ENCODE measurements at regions not wholly inside any gene's neighbourhood (a gene's known extent, or its start where the extent isn't known, plus 50 kb on each side); places are given as distances from the start of the nearest gene placed in this dataset.
"Not testable (repeated sequence)": the region's sequence is repeated elsewhere in the genome, so short reads cannot be mapped to it uniquely, and the experiment has no call there.

- no peak for DNase-seq
- H3K27me3 Mint-ChIP-seq = no peaks in the 10 kb centered on the region
- peaks cover 6% of the 10 kb centered on the region for H3K9me3 Mint-ChIP-seq
- H3K36me3 Mint-ChIP-seq = no peaks in the 10 kb centered on the region
- H3K4me3 Mint-ChIP-seq = no peak overlapping the region
- H3K27ac Mint-ChIP-seq = no peak overlapping the region
- no peaks in the 10 kb centered on the region for H3K4me1 Mint-ChIP-seq
Measured at GRCh38 chr5:162573758-162574157, 506.2 kb downstream of the GABRG2 start.

- peaks cover 1% of the 10 kb centered on the region for H3K9me3 Mint-ChIP-seq
- DNase-seq = no peak
- H3K27ac Mint-ChIP-seq = no peak overlapping the region
- no peaks in the 10 kb centered on the region for H3K4me1 Mint-ChIP-seq
- H3K4me3 Mint-ChIP-seq = no peak overlapping the region
- no peaks in the 10 kb centered on the region for H3K36me3 Mint-ChIP-seq
- no peaks in the 10 kb centered on the region for H3K27me3 Mint-ChIP-seq
Measured at GRCh38 chr5:162591724-162592123, 524.2 kb downstream of the GABRG2 start.

DNA sequence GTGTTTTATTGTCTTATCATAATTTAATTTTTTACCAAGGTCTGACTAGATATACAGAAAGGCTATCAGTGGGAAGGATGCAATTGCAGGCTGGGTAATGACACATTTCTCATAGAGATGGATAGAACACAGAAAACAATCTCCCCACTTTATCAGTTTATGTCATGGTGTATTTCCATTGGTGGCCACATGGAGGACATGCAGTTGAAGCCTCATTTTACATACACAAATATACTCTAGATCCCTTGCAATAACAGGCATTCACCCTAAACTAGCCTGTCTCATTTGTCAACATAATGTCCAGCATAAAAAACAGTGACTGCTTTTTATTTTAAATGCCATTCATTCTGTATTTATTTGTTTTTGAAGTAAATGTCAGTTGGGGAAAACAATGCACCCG, 526.3 kb downstream of the GABRG2 start:
- Mint-ChIP-seq H3K27me3 (no peaks in the 10 kb centered on the region), H3K4me3 (no peak overlapping the region), H3K9me3 (peaks cover 5% of the 10 kb centered on the region)

GRCh38 chr5:162603443-162604070, 536.0 kb downstream of the GABRG2 start:
- Mint-ChIP-seq H3K27me3 (no peaks in the 10 kb centered on the region), H3K36me3 (no peaks in the 10 kb centered on the region), H3K9me3 (no peaks in the 10 kb centered on the region), H3K4me3 (no peak overlapping the region), H3K27ac (no peak overlapping the region), H3K4me1 (no peaks in the 10 kb centered on the region)
- no peak for DNase-seq

More for the DNA sequence above, 526.3 kb downstream of the GABRG2 start:
- Mint-ChIP-seq H3K36me3 (no peaks in the 10 kb centered on the region), H3K4me1 (no peaks in the 10 kb centered on the region), H3K27ac (no peak overlapping the region)
- DNase-seq = no peak

DNA sequence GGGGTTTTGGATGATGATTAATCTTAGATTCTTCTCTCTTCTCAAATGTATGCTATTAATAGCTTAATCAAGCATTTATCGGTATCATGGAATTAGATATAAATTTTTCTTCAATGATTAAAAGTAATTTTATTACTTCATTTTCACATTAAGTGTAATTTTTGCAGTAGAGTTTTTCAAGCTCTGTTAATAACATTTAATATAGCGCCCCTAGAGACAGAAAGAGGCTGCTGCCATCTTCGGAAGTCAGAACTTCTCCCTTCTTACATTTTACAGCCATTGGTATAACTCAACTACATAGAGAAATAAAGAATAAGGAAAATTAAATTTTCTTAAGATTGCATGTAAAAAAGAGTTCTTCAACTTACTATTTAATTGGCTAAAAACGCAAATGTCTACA, 540.3 kb downstream of the GABRG2 start:
- no peak overlapping the region for H3K27ac Mint-ChIP-seq
- H3K36me3 Mint-ChIP-seq = no peaks in the 10 kb centered on the region

DNA sequence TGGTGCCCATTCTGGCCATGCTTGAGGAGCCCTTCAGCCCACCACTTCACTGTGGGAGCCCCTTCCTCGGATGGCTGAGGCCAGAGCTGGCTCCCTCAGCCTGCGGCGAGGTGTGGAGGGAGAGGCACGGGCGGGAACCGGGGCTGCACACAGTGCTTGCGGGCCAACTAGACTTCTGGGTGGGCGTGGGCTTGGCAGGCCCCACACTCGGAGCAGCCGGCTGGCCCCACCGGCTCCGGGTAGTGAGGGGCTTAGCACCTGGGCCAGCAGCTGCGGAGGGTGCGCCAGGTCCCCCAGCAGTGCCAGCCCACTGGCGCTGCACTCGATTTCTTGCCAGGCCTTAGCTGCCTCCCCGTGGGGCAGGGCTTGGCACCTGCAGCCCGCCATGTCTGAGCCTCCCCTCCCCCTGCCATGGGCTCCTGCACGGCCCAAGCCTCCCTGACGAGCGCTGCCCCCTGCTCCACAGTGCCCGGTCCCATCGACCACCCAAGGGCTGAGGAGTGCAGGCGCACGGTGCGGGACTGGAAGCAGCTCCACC, 554.2 kb downstream of the GABRG2 start:
- not testable (repeated sequence) for H3K27ac Mint-ChIP-seq, H3K9me3 Mint-ChIP-seq, H3K4me1 Mint-ChIP-seq, H3K27me3 Mint-ChIP-seq, H3K4me3 Mint-ChIP-seq, DNase-seq, H3K36me3 Mint-ChIP-seq

More for the DNA sequence above, 540.3 kb downstream of the GABRG2 start:
- Mint-ChIP-seq H3K9me3 (peaks cover 5% of the 10 kb centered on the region), H3K27me3 (no peaks in the 10 kb centered on the region), H3K4me1 (no peaks in the 10 kb centered on the region), H3K4me3 (no peak overlapping the region)
- no peak for DNase-seq

DNA sequence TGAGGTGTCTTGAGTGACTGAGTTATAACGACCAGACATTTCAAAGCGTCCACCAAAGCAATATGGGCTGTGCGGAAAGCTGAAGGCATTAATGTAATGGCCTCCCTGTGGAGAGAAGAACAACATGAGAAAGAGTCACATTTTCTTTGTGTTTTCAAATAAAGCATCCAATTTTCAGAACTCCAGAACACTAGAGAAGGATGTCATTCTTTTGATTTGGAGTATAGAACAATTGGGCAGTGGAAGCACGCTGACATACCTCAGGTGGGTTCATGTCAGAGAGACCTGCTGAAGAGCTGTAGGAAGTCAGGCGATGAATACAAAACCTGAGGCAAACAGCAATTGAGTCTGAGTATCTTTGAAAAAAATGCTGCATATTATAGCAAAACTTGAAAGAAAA, 556.5 kb downstream of the GABRG2 start:
- no peak overlapping the region for H3K4me3 Mint-ChIP-seq
- no peaks in the 10 kb centered on the region for H3K27me3 Mint-ChIP-seq

GRCh38 chr5:162637481-162637880, 569.9 kb downstream of the GABRG2 start:
- H3K4me1 Mint-ChIP-seq = no peaks in the 10 kb centered on the region
- no peak overlapping the region for H3K4me3 Mint-ChIP-seq
- no peaks in the 10 kb centered on the region for H3K27me3 Mint-ChIP-seq
- DNase-seq = no peak
- H3K9me3 Mint-ChIP-seq = peaks cover 26% of the 10 kb centered on the region
- H3K36me3 Mint-ChIP-seq = no peaks in the 10 kb centered on the region
- H3K27ac Mint-ChIP-seq = no peak overlapping the region

More for the DNA sequence above, 556.5 kb downstream of the GABRG2 start:
- Mint-ChIP-seq H3K9me3 (peaks cover 22% of the 10 kb centered on the region), H3K27ac (no peak overlapping the region), H3K4me1 (no peaks in the 10 kb centered on the region), H3K36me3 (no peaks in the 10 kb centered on the region)
- no peak for DNase-seq

DNA sequence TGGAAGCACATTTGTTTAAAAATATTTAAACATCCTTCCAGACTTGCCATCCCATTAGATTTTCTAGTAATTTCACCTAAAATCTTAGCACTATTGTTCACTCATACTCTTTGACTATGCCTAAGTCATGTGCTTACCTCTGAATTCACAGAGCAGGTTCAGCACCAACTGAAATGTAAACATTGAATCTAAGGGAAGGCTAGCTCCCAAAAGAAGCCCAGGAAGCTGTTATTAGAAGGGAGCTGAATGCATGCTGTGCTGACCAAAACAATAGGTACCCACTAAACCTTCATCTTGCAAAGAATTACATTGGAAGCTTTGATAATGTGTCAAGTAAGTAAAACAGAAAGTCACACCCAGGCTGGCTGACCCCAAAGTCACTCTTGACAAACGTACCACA, 571.3 kb downstream of the GABRG2 start:
- no peak overlapping the region for H3K27ac Mint-ChIP-seq
- H3K4me3 Mint-ChIP-seq = no peak overlapping the region
- H3K27me3 Mint-ChIP-seq = no peaks in the 10 kb centered on the region
- no peak for DNase-seq
- no peaks in the 10 kb centered on the region for H3K4me1 Mint-ChIP-seq
- H3K9me3 Mint-ChIP-seq = peaks cover 20% of the 10 kb centered on the region
- H3K36me3 Mint-ChIP-seq = no peaks in the 10 kb centered on the region

GRCh38 chr5:162641142-162641813, 573.7 kb downstream of the GABRG2 start:
- H3K27ac Mint-ChIP-seq = no peak overlapping the region
- H3K9me3 Mint-ChIP-seq = peaks cover 9% of the 10 kb centered on the region
- H3K4me1 Mint-ChIP-seq = no peaks in the 10 kb centered on the region
- no peaks in the 10 kb centered on the region for H3K36me3 Mint-ChIP-seq
- H3K27me3 Mint-ChIP-seq = no peaks in the 10 kb centered on the region
- no peak overlapping the region for H3K4me3 Mint-ChIP-seq
- no peak for DNase-seq

DNA sequence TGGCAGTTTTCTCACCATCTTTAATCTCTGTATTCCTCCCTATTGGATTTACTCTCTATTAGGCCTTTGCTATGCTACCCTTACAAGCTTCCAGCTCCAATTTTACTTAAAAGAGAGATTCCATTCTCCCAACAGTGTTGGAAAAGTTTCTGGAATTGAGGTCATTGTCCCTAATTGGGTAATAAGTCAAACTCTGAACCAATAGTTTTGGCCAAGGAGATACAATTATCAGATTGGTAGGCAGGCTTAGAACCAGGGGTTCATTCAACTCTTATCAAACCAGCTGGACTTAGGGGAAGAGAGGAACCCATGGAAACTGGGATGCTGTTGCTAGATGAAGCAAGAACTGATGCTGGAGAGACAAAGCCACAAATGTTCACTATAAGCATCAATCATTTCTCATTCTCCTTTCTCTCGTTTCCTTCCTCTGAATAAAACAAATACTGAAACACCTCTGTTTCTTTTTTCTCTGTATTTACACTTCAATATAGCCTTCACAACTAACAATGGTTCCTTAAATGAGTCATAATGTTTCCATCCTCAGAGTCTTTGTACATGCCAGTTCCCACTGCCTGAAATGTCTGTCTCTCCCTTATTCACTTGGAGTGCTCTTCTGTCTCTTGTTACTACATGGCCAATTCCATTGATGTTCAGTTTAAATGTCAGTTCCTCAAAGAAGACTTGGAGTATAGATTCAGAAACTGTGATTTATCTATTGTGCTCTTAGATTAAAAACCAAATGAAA, 587.3 kb downstream of the GABRG2 start:
- H3K9me3 Mint-ChIP-seq = peaks cover 13% of the 10 kb centered on the region
- H3K4me3 Mint-ChIP-seq = no peak overlapping the region
- no peaks in the 10 kb centered on the region for H3K27me3 Mint-ChIP-seq
- DNase-seq = no peak
- H3K27ac Mint-ChIP-seq = no peak overlapping the region
- no peaks in the 10 kb centered on the region for H3K4me1 Mint-ChIP-seq
- no peaks in the 10 kb centered on the region for H3K36me3 Mint-ChIP-seq

DNA sequence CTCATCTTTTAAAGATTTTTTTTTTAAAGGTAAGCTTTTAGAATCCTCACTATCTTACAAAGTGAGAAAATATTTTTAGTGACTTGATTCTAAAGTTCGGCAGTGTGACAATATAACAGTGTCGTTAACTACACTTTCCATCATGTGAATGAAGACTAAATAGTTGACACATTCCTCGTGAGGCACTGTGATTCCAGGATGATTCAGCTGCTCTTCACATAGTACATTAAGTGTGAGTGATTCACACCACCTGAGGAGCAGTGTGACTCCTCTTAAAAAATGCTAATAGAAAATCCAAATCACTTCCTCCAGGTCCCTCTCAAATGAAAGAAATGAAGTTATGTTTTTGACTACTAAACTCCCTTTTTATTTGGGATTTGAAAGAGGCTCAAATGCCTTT, 589.5 kb downstream of the GABRG2 start:
- peaks cover 4% of the 10 kb centered on the region for H3K9me3 Mint-ChIP-seq
- H3K4me3 Mint-ChIP-seq = no peak overlapping the region
- DNase-seq = no peak
- no peaks in the 10 kb centered on the region for H3K4me1 Mint-ChIP-seq
- no peaks in the 10 kb centered on the region for H3K36me3 Mint-ChIP-seq
- no peak overlapping the region for H3K27ac Mint-ChIP-seq
- no peaks in the 10 kb centered on the region for H3K27me3 Mint-ChIP-seq

- H3K27ac Mint-ChIP-seq = no peak overlapping the region
- no peaks in the 10 kb centered on the region for H3K27me3 Mint-ChIP-seq
- peaks cover 7% of the 10 kb centered on the region for H3K9me3 Mint-ChIP-seq
- DNase-seq = no peak
- H3K4me3 Mint-ChIP-seq = no peak overlapping the region
- H3K36me3 Mint-ChIP-seq = no peaks in the 10 kb centered on the region
- no peaks in the 10 kb centered on the region for H3K4me1 Mint-ChIP-seq
Measured at GRCh38 chr5:162664846-162665245, 597.3 kb downstream of the GABRG2 start.

DNA sequence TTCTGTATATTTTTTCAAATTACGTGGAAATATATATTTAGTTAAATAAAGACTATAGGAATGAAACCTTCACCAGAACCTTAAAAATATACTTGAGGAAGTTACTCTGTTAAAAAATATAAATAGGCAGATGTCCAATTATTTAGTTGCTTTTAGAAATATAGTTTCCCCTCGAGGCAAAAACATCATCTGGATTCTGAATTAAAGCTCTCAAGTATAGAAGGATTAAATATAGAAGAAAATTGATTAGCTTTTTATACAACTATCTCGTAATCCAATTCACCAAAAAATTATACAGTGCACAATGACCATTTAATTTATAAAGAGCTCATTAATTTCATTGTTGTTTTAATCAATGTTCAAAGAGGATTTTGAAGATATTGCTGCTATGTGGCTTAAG, 601.4 kb downstream of the GABRG2 start:
- H3K4me3 Mint-ChIP-seq = no peak overlapping the region
- no peak overlapping the region for H3K27ac Mint-ChIP-seq
- H3K4me1 Mint-ChIP-seq = no peaks in the 10 kb centered on the region

DNA sequence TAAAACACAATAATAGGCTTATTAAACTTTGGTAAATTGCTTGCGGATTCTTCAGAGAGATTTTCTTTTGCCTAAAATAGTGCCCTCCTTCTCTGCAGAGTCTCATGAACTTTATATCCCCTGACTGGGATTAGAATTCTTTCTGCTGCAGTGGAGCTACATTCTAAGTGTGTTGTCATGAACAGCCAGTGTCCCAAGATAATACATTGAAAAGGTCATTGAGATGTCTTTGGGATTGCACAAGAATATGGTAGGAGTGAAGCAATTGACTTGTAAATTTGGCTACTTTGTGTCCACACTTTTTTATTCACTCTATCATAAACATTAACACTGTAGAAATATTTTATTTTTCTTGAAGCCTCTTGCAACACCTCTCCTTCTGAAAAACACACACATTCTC, 604.5 kb downstream of the GABRG2 start:
- H3K4me3 Mint-ChIP-seq = no peak overlapping the region
- H3K27me3 Mint-ChIP-seq = no peaks in the 10 kb centered on the region
- no peak for DNase-seq
- no peaks in the 10 kb centered on the region for H3K36me3 Mint-ChIP-seq
- no peak overlapping the region for H3K27ac Mint-ChIP-seq
- H3K9me3 Mint-ChIP-seq = peaks cover 5% of the 10 kb centered on the region
- H3K4me1 Mint-ChIP-seq = no peaks in the 10 kb centered on the region

More for the DNA sequence above, 601.4 kb downstream of the GABRG2 start:
- Mint-ChIP-seq H3K9me3 (peaks cover 6% of the 10 kb centered on the region), H3K36me3 (no peaks in the 10 kb centered on the region), H3K27me3 (no peaks in the 10 kb centered on the region)
- no peak for DNase-seq

Data from activated naive CD8-positive, alpha-beta T cell treated with anti-CD3 and anti-CD28 coated beads for 36 hours (primary cell).